HCT116 (cell line): ENCODE measurements at regions not wholly inside any gene's neighbourhood (a gene's known extent, or its start where the extent isn't known, plus 50 kb on each side); places are given as distances from the start of the nearest gene placed in this dataset.

ENCODE experiments used
- ATAC-seq: fragments of 200-7000 bp; cut with Tn5 transposase; 2 replicates; pipeline ENCODE4 v1.9.1; 2020; ENCODE audit warnings: mild to moderate bottlenecking, moderate library complexity
- BruUV-seq: library from RNA; stranded (reverse); fragments of 400-500 nt; replicated peaks from 2 replicates; lab custom pipeline; 2021; lab: Mats Ljungman, UMichigan
- CTCF ChIA-PET: fragments of 300-600 bp; sonication (Branson Sonifier 250); formaldehyde crosslinking; loops from one replicate; lab custom pipeline; 2021; ENCODE audit warnings: antibody characterized with exemption; lab: Charles Lee
- POLR2A ChIA-PET: fragments of 300-600, 350-600 bp; sonication (Branson Sonifier 250); formaldehyde crosslinking; loops from one replicate; lab custom pipeline; 2021; ENCODE audit warnings: antibody characterized with exemption; lab: Charles Lee
- RAD21 ChIA-PET, 2 experiments: fragments of 300-600 bp; sonication (Branson Sonifier 250); formaldehyde crosslinking; loops; one replicate each; lab custom pipeline; 2023; ENCODE audit warnings: low total read pairs in 2 of 2; ENCODE audit not compliant: uncharacterized antibody in 2 of 2, unreplicated experiment in 2 of 2, low non-redundant PET in 1 of 2; lab: Charles Lee
- DNase-seq: peaks from one replicate; pipeline ENCODE4 v3.0.0-alpha.2; 2010; ENCODE audit warnings: low read depth, low spot score
- H2AFZ ChIP-seq: fragments of 200-600 bp; shearing (Covaris generic), sonication (generic); 2 replicates; pipeline ENCODE4 v1.6.1; 2017; ENCODE audit warnings: low read depth, mixed run types, mixed read lengths, antibody characterized with exemption, low read length; ENCODE audit not compliant: poor library complexity, severe bottlenecking
- H3K27ac ChIP-seq: 2 replicates; pipeline ENCODE4 v1.5.1; 2012; ENCODE audit warnings: low read depth, low read length
- H3K27me3 ChIP-seq: fragments of 200-600 bp; sonication (generic); 2 replicates; pipeline ENCODE4 v1.6.1; 2016; ENCODE audit warnings: mixed run types, low read length, mixed read lengths; ENCODE audit not compliant: insufficient read depth
- H3K36me3 ChIP-seq, 2 experiments: fragments of 200-500 bp in 1 of 2; fragments of 200-600 bp in 1 of 2; sonication (Bioruptor generic) in 1 of 2; sonication (generic) in 1 of 2; 2 replicates each; pipeline versions ENCODE4 v1.5.1 to v1.6.1; 2014 to 2016; ENCODE audit warnings: low read length in 2 of 2, inconsistent platforms in 1 of 2, mixed read lengths in 1 of 2, mixed run types in 1 of 2; ENCODE audit not compliant: insufficient read depth in 2 of 2, control insufficient read depth in 1 of 2
- H3K4me1 ChIP-seq, 2 experiments: fragments of 200-600 bp in 1 of 2; sonication (generic) in 1 of 2; 2 replicates each; pipeline versions ENCODE4 v1.5.1 to v1.6.1; 2012 to 2017; ENCODE audit warnings: low read length in 2 of 2, inconsistent platforms in 1 of 2, mild to moderate bottlenecking in 1 of 2, mixed read lengths in 1 of 2, mixed run types in 1 of 2, moderate library complexity in 1 of 2; ENCODE audit not compliant: insufficient read depth in 2 of 2, control insufficient read depth in 1 of 2
- H3K4me2 ChIP-seq: fragments of 200-600 bp; sonication (generic); 2 replicates; pipeline ENCODE4 v1.6.1; 2017; ENCODE audit warnings: mixed run types, low read length, mixed read lengths
- H3K4me3 ChIP-seq, 2 experiments: fragments of 200-600 bp in 1 of 2; sonication (generic) in 1 of 2; replicated peaks in 1 of 2; 2 replicates each; pipeline ENCODE4 v1.5.1; 2011 to 2016; ENCODE audit warnings: low read length in 2 of 2, control low read depth in 1 of 2, low read depth in 1 of 2, mild to moderate bottlenecking in 1 of 2, mixed read lengths in 1 of 2, mixed run types in 1 of 2
- H3K79me2 ChIP-seq: fragments of 200-600 bp; sonication (generic); 2 replicates; pipeline ENCODE4 v1.6.1; 2017; ENCODE audit warnings: mild to moderate bottlenecking, mixed run types, low read length, moderate library complexity, mixed read lengths; ENCODE audit not compliant: insufficient read depth
- H3K9ac ChIP-seq: fragments of 200-600 bp; sonication (generic); 2 replicates; pipeline ENCODE4 v1.6.1; 2016; ENCODE audit warnings: low read length, mixed read lengths
- H3K9me2 ChIP-seq: fragments of 200-600 bp; sonication (generic), shearing (Covaris generic); 2 replicates; pipeline ENCODE4 v1.6.1; 2017; ENCODE audit warnings: mixed run types, mild to moderate bottlenecking, moderate library complexity; ENCODE audit not compliant: insufficient read depth
- H3K9me3 ChIP-seq, 2 experiments: fragments of 200-500 bp in 1 of 2; fragments of 200-600 bp in 1 of 2; sonication (Bioruptor generic) in 1 of 2; sonication (generic) in 1 of 2; 2 replicates each; pipeline ENCODE4 v1.6.1; 2014 to 2017; ENCODE audit warnings: low read length in 2 of 2, mixed read lengths in 2 of 2, inconsistent platforms in 1 of 2, low read depth in 1 of 2, mild to moderate bottlenecking in 1 of 2, mixed run types in 1 of 2, moderate library complexity in 1 of 2; ENCODE audit not compliant: control insufficient read depth in 1 of 2, insufficient read depth in 1 of 2
- H4K20me1 ChIP-seq: fragments of 200-600 bp; sonication (generic), shearing (Covaris generic); 2 replicates; pipeline ENCODE4 v1.6.1; 2017; ENCODE audit warnings: mixed run types, mild to moderate bottlenecking, moderate library complexity; ENCODE audit not compliant: insufficient read depth
- CBX3 ChIP-seq: IDR thresholded peaks from 2 replicates; pipeline ENCODE4 v1.6.1; 2012; ENCODE audit warnings: low read depth
- CEBPB ChIP-seq: IDR thresholded peaks from 2 replicates; pipeline ENCODE4 v1.6.1; 2012; ENCODE audit warnings: low read depth
- EGR1 ChIP-seq: IDR thresholded peaks from 2 replicates; pipeline ENCODE4 v1.6.1; 2012; ENCODE audit warnings: low read depth
- ELF1 ChIP-seq: IDR thresholded peaks from 2 replicates; pipeline ENCODE4 v1.6.1; 2012; ENCODE audit warnings: low read depth, borderline replicate concordance
- EZH2 ChIP-seq: fragments of 200-600 bp; sonication (generic); IDR thresholded peaks from 2 replicates; pipeline ENCODE4 v1.6.1; 2017; ENCODE audit warnings: antibody characterized with exemption, mixed run types
- EZH2phosphoT487 ChIP-seq: fragments of 200-600 bp; IDR thresholded peaks from 2 replicates; pipeline ENCODE4 v1.6.1; 2018; ENCODE audit warnings: antibody characterized with exemption, borderline replicate concordance
- JUND ChIP-seq: IDR thresholded peaks from 2 replicates; pipeline ENCODE4 v1.6.1; 2012
- POLR2A ChIP-seq: IDR thresholded peaks from 2 replicates; pipeline ENCODE4 v1.7.0; 2011; ENCODE audit warnings: borderline replicate concordance; ENCODE audit not compliant: insufficient read depth, insufficient read length; ENCODE audit errors: extremely low read depth
- POLR2AphosphoS5 ChIP-seq: IDR thresholded peaks from 2 replicates; pipeline ENCODE4 v1.6.1; 2011; ENCODE audit warnings: mild to moderate bottlenecking, low read depth, low read length, moderate library complexity
- RAD21 ChIP-seq: IDR thresholded peaks from 2 replicates; pipeline ENCODE4 v1.6.1; 2012; ENCODE audit warnings: low read depth, mild to moderate bottlenecking
- SIN3A ChIP-seq: IDR thresholded peaks from 2 replicates; pipeline ENCODE4 v1.6.1; 2012; ENCODE audit warnings: low read depth
- SP1 ChIP-seq: IDR thresholded peaks from 2 replicates; pipeline ENCODE4 v1.6.1; 2012; ENCODE audit warnings: low read depth
- TCF7L2 ChIP-seq: IDR thresholded peaks from 2 replicates; pipeline ENCODE4 v1.7.0; 2011; ENCODE audit warnings: borderline replicate concordance, inconsistent platforms; ENCODE audit not compliant: insufficient read depth, insufficient read length; ENCODE audit errors: extremely low read depth
- ZFX ChIP-seq: fragments of 450-650 bp; IDR thresholded peaks from 2 replicates; pipeline ENCODE4 v1.6.1; 2017
- intact Hi-C: fragments of 100-400 bp; cut with micrococcal nuclease; formaldehyde crosslinking; loops from 2 replicates; pipeline ENCODE4 v1.10.0; 2022
- TF ChIP-seq, protein P1 (sequence below): IDR thresholded peaks from 2 replicates; pipeline ENCODE4 v1.6.1; 2012
- TF ChIP-seq, protein P2 (sequence below): IDR thresholded peaks from 2 replicates; pipeline ENCODE4 v1.6.1; 2012
- TF ChIP-seq, protein P3 (sequence below), 3 experiments: fragments of 200-600 bp in 1 of 3; sonication (generic) in 1 of 3; IDR thresholded peaks in 2 of 3; conservative IDR thresholded peaks in 1 of 3; 2 replicates each; pipeline ENCODE4 v1.5.1; 2012 to 2017; ENCODE audit warnings: low read depth in 2 of 3, low read length in 2 of 3, antibody characterized with exemption in 1 of 3, borderline replicate concordance in 1 of 3, control low read depth in 1 of 3, mild to moderate bottlenecking in 1 of 3, mixed read lengths in 1 of 3, mixed run types in 1 of 3, moderate library complexity in 1 of 3; ENCODE audit not compliant: insufficient read depth in 1 of 3
- TF ChIP-seq, protein P4 (sequence below): IDR thresholded peaks from 2 replicates; pipeline ENCODE4 v1.6.1; 2011; ENCODE audit warnings: mild to moderate bottlenecking, low read length, moderate library complexity; ENCODE audit not compliant: insufficient replicate concordance; ENCODE audit errors: extremely low read depth

- DNase-seq, result no peak
Observed at GRCh38 chr15:95051861-95052260, 820.5 kb downstream of the MCTP2 start.

GRCh38 chr15:95059346-95059905, 828.1 kb downstream of the MCTP2 start:
- no peaks in the 10 kb centered on the region for H3K4me1 ChIP-seq
- H3K36me3 ChIP-seq, result no peaks in the 10 kb centered on the region
- H3K9me2 ChIP-seq, result no peaks in the 10 kb centered on the region
- ATAC-seq (no peak), DNase-seq (no peak)
- no peak overlapping the region for H3K9ac ChIP-seq
- no TSS peak for BruUV-seq
- ChIA-PET POLR2A (no interaction called here), CTCF (no interaction called here), RAD21 (no interaction called here)
- no peaks in the 10 kb centered on the region for H3K79me2 ChIP-seq
- intact Hi-C loops, result no loop called here
- H3K4me2 ChIP-seq, result no peak overlapping the region
- TF ChIP-seq EGR1, result no peak
- TF ChIP-seq, protein P1, sequence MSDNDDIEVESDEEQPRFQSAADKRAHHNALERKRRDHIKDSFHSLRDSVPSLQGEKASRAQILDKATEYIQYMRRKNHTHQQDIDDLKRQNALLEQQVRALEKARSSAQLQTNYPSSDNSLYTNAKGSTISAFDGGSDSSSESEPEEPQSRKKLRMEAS, result no peak
- no peak for TF ChIP-seq ELF1
- TF ChIP-seq, protein P2, sequence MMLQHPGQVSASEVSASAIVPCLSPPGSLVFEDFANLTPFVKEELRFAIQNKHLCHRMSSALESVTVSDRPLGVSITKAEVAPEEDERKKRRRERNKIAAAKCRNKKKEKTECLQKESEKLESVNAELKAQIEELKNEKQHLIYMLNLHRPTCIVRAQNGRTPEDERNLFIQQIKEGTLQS, result no peak
- no peak for TF ChIP-seq ZFX
- no peak for TF ChIP-seq SIN3A
- TF ChIP-seq RAD21, result no peak
- TF ChIP-seq EZH2phosphoT487, result no peak
- TF ChIP-seq CEBPB, result no peak
- TF ChIP-seq, protein P3, sequence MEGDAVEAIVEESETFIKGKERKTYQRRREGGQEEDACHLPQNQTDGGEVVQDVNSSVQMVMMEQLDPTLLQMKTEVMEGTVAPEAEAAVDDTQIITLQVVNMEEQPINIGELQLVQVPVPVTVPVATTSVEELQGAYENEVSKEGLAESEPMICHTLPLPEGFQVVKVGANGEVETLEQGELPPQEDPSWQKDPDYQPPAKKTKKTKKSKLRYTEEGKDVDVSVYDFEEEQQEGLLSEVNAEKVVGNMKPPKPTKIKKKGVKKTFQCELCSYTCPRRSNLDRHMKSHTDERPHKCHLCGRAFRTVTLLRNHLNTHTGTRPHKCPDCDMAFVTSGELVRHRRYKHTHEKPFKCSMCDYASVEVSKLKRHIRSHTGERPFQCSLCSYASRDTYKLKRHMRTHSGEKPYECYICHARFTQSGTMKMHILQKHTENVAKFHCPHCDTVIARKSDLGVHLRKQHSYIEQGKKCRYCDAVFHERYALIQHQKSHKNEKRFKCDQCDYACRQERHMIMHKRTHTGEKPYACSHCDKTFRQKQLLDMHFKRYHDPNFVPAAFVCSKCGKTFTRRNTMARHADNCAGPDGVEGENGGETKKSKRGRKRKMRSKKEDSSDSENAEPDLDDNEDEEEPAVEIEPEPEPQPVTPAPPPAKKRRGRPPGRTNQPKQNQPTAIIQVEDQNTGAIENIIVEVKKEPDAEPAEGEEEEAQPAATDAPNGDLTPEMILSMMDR (IDR thresholded peaks at IDR 0.05 in 2 of 3, conservative IDR thresholded peaks at IDR 0.05 in 1 of 3; ENCODE audit: borderline replicate concordance in 1 of 3, insufficient read depth in 1 of 3, low read depth in 2 of 3, low read length in 2 of 3), result no peak
- no peak for TF ChIP-seq EZH2
- TF ChIP-seq SP1, result no peak
- no peak for TF ChIP-seq POLR2A
- no peak for TF ChIP-seq CBX3
- no peak for TF ChIP-seq POLR2AphosphoS5
- TF ChIP-seq, protein P4, sequence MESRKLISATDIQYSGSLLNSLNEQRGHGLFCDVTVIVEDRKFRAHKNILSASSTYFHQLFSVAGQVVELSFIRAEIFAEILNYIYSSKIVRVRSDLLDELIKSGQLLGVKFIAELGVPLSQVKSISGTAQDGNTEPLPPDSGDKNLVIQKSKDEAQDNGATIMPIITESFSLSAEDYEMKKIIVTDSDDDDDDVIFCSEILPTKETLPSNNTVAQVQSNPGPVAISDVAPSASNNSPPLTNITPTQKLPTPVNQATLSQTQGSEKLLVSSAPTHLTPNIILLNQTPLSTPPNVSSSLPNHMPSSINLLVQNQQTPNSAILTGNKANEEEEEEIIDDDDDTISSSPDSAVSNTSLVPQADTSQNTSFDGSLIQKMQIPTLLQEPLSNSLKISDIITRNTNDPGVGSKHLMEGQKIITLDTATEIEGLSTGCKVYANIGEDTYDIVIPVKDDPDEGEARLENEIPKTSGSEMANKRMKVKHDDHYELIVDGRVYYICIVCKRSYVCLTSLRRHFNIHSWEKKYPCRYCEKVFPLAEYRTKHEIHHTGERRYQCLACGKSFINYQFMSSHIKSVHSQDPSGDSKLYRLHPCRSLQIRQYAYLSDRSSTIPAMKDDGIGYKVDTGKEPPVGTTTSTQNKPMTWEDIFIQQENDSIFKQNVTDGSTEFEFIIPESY, result no peak
- H3K27me3 ChIP-seq, result no peaks in the 10 kb centered on the region
- no peaks in the 10 kb centered on the region for H4K20me1 ChIP-seq
- no peaks in the 10 kb centered on the region for H3K9me3 ChIP-seq
- H3K27ac ChIP-seq, result no peak overlapping the region
- no peak overlapping the region for H3K4me3 ChIP-seq
- H2AFZ ChIP-seq, result no peak overlapping the region

More at GRCh38 chr15:95051861-95052260, 820.5 kb downstream of the MCTP2 start:
- BruUV-seq, result no TSS peak
- Histone ChIP-seq H3K4me2 (no peak overlapping the region), H3K4me1 (no peaks in the 10 kb centered on the region), H4K20me1 (no peaks in the 10 kb centered on the region), H3K9me3 (no peaks in the 10 kb centered on the region; a peak in 1 of 4 replicates), H3K9ac (no peak overlapping the region), H3K79me2 (no peaks in the 10 kb centered on the region), H2AFZ (no peak overlapping the region), H3K36me3 (no peaks in the 10 kb centered on the region), H3K4me3 (no peak overlapping the region), H3K27me3 (no peaks in the 10 kb centered on the region), H3K9me2 (no peaks in the 10 kb centered on the region), H3K27ac (no peak overlapping the region)
- ATAC-seq, result no peak
- intact Hi-C loops, result no loop called here
- RAD21 ChIA-PET, result no interaction called here
- POLR2A ChIA-PET, result no interaction called here
- TF ChIP-seq CBX3 (no peak), POLR2AphosphoS5 (no peak), JUND (no peak), TCF7L2 (no peak)
- CTCF ChIA-PET, result no interaction called here
